ENCODE measurements at regions not wholly inside any gene's neighbourhood (a gene's known extent, or its start where the extent isn't known, plus 50 kb on each side); places are given as distances from the start of the nearest gene placed in this dataset.

DNA sequence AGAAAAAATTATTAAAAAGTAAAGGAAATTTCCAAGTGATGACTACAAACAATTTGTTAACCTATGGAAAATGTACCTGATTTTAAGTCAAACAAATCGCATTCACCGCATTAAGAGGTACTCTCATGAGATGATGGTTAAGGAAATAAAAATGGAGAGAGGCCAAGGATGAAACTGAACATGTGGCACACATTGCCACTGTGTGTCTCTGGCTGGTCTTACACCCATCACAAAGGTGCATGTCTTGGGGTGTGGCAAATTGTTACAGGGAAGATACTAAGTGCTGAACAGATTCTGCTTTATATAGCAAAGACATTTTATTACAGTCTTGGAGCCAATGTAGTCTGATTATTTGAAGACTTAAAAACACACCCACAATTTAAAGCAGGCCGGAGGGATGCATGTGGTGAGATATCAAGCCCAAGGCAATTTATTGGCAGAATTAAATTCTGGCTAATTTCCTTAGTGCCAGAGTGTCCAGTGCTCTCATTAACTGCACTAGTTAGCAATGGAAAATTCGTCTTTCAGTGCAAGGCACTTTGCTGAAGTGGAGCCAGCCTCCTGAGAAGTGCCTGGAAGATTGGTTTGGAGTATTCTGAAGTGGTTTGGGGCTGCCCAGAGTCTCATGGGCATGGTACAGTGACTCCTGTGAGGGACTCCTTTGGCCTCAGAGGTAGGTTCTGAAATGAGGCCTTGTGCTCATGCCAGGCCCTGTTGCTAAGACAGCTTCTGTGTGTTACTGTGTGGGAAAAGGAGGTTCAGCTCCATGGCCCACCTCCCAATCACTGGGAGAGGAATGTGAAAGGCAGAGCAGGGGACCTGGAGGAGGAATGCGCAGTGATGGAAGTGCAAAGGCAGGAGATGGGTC lies 166.9 kb downstream of the BRMS1L start:
- H3K4me3 ChIP-seq, result no peak overlapping the region
- no peaks in the 10 kb centered on the region for H3K4me1 ChIP-seq
- no peaks in the 10 kb centered on the region for H3K27me3 ChIP-seq (ENCODE audit: low read depth)
- intact Hi-C loops (cut with DNase I), result no loop called here
- H3K27ac ChIP-seq, result no peak overlapping the region
- no peaks in the 10 kb centered on the region for H3K36me3 ChIP-seq
- no peaks in the 10 kb centered on the region for H3K9me3 ChIP-seq
- TF ChIP-seq, protein P1, sequence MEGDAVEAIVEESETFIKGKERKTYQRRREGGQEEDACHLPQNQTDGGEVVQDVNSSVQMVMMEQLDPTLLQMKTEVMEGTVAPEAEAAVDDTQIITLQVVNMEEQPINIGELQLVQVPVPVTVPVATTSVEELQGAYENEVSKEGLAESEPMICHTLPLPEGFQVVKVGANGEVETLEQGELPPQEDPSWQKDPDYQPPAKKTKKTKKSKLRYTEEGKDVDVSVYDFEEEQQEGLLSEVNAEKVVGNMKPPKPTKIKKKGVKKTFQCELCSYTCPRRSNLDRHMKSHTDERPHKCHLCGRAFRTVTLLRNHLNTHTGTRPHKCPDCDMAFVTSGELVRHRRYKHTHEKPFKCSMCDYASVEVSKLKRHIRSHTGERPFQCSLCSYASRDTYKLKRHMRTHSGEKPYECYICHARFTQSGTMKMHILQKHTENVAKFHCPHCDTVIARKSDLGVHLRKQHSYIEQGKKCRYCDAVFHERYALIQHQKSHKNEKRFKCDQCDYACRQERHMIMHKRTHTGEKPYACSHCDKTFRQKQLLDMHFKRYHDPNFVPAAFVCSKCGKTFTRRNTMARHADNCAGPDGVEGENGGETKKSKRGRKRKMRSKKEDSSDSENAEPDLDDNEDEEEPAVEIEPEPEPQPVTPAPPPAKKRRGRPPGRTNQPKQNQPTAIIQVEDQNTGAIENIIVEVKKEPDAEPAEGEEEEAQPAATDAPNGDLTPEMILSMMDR (IDR thresholded peaks at IDR 0.05), result no peak
- DNase-seq (no peak), ATAC-seq (peak; percentile 68 to 82)

DNA sequence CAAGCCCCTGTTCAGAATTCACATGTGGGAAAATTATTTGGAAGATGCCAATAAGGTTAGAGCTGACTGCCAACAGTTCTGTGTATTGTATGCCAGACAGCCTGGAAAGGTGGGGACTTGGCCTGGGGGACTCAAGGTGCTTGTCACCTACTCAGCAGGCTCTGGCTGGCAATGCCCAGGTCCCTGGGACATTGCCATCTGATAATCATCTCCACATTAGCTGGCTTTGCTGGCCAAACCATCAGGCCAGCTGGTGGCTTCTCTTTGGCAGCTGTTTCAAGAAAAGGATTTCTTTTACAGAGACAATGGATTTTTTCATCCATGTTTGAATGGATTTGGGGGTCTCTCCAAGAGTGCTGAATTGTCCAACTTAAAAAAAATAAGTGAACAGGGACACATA lies 165.2 kb downstream of the BRMS1L start:
- TF ChIP-seq, protein P1 (IDR thresholded peaks at IDR 0.05), result no peak
- H3K4me1 ChIP-seq, result no peaks in the 10 kb centered on the region
- no peak overlapping the region for H3K4me3 ChIP-seq
- no peaks in the 10 kb centered on the region for H3K27me3 ChIP-seq (ENCODE audit: low read depth)
- no peaks in the 10 kb centered on the region for H3K9me3 ChIP-seq
- no peaks in the 10 kb centered on the region for H3K36me3 ChIP-seq
- no peak overlapping the region for H3K27ac ChIP-seq
- ATAC-seq (no peak), DNase-seq (no peak)
- intact Hi-C loops (cut with DNase I), result no loop called here

DNA sequence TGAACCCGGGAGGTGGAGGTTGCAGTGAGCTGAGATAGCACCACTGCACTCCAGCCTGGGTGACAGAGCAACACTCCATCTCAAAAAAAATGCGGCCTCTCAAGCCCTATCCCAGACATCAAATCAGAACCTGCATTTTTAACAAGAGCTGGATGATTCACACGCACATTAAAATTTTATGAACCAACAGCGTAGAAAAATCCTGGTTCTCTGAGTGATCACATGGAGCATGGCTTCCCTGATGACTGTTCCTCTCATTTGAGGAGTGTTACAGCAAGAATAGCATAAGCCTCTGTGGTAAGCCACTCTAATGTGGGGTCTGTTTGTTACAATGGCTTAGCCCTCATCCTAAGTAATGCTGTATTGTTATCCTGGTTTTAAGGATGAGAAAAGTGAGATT lies 163.6 kb downstream of the BRMS1L start:
- intact Hi-C loops (cut with DNase I), result no loop called here
- H3K9me3 ChIP-seq, result no peaks in the 10 kb centered on the region
- no peak for ATAC-seq
- no peaks in the 10 kb centered on the region for H3K27me3 ChIP-seq (ENCODE audit: low read depth)
- H3K36me3 ChIP-seq, result no peaks in the 10 kb centered on the region
- H3K4me1 ChIP-seq, result no peaks in the 10 kb centered on the region
- TF ChIP-seq, protein P1 (IDR thresholded peaks at IDR 0.05), result no peak
- no peak for DNase-seq
- H3K27ac ChIP-seq, result no peak overlapping the region
- H3K4me3 ChIP-seq, result no peak overlapping the region

DNA sequence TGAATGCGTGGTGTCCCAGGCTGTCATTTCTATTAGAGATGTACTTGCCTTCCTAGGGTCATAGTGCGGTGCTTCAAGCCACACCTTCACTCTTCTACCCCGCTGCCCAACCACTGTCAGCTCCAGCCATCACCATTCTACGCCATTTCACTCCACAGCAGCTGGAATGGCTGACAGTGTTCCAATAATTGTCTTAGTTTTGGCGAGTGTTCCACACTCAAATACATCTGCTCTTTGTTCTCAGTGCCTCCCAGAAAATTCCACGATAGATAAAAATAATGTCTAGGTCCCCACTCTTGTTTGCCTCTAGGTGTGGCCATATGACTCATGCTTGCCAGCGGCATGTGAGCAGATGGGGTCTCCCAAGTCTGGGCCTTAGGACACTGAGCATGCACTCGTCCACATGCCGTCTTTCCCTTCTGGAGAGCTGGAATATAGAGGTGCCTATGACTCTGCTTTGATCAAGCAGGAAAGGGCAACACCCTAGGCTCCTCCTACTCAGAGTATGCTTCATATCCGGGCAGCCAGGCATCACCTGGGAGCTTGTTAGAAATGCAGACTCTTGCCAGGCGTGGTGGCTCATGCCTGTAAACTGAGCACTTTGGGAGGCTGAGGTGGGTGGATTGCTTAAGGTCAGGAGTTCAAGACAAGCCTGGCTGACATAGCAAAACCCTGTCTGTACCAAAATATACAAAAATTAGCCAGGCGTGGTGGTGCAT lies 163.0 kb downstream of the BRMS1L start:
- no peak for ATAC-seq
- TF ChIP-seq, protein P1 (IDR thresholded peaks at IDR 0.05), result no peak
- Histone ChIP-seq H3K36me3 (no peaks in the 10 kb centered on the region), H3K4me3 (no peak overlapping the region), H3K27ac (no peak overlapping the region), H3K4me1 (no peaks in the 10 kb centered on the region), H3K27me3 (ENCODE audit: low read depth) (no peaks in the 10 kb centered on the region), H3K9me3 (no peaks in the 10 kb centered on the region)
- intact Hi-C loops (cut with DNase I), result no loop called here
- no peak for DNase-seq

DNA sequence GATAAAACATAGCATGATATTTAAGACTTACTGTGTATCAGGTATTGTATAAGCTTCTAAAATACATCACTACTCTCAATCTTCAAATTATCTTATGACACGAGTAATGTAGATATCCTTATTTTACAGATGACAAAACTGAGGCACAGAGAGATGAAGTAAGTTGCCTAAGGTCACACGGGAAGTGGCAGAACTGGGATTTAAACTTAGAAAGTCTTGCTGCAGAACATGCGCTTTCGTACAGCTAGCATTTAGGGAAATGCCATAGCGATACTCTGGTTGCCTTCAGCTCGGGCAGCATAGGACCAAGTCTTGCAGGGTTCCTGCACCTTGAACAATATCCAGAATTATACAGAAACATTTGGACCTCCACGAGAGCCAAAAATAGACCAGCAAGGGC lies 162.4 kb downstream of the BRMS1L start:
- intact Hi-C loops (cut with DNase I), result no loop called here
- no peak for DNase-seq
- H3K36me3 ChIP-seq, result no peaks in the 10 kb centered on the region
- TF ChIP-seq, protein P1 (IDR thresholded peaks at IDR 0.05), result no peak
- ATAC-seq, result no peak
- H3K27me3 ChIP-seq (ENCODE audit: low read depth), result no peaks in the 10 kb centered on the region
- no peak overlapping the region for H3K4me3 ChIP-seq
- H3K4me1 ChIP-seq, result no peaks in the 10 kb centered on the region
- no peaks in the 10 kb centered on the region for H3K9me3 ChIP-seq
- H3K27ac ChIP-seq, result no peak overlapping the region
